WTC11 (cell line): ENCODE measurements at regions not wholly inside any gene's neighbourhood (a gene's known extent, or its start where the extent isn't known, plus 50 kb on each side); places are given as distances from the start of the nearest gene placed in this dataset.

Experiments used
- ATAC-seq: fragments of 200-7000 bp; cut with Tn5 transposase; 2 replicates; pipeline ENCODE4 v1.10.0; 2021; ENCODE audit warnings: mild to moderate bottlenecking, moderate library complexity
- CTCF ChIA-PET: fragments of 300-600 bp; sonication (Branson Sonifier 250); formaldehyde crosslinking; loops from one replicate; lab custom pipeline; 2021; ENCODE audit warnings: antibody characterized with exemption; lab: Charles Lee
- POLR2A ChIA-PET: fragments of 350-600 bp; sonication (Branson Sonifier 250); formaldehyde crosslinking; loops from one replicate; lab custom pipeline; 2021; ENCODE audit warnings: antibody characterized with exemption; lab: Charles Lee
- DNase-seq: peaks from one replicate; pipeline ENCODE4 v3.0.0; 2021; ENCODE audit warnings: low spot score
- H3K27ac Mint-ChIP-seq: 2 replicates; pipeline ENCODE4 v1.8.0; 2021; ENCODE audit warnings: mixed read lengths
- H3K27me3 Mint-ChIP-seq: 2 replicates; pipeline ENCODE4 v1.8.0; 2021; ENCODE audit warnings: low read depth, mild to moderate bottlenecking, moderate library complexity, mixed read lengths
- H3K36me3 Mint-ChIP-seq: 2 replicates; pipeline ENCODE4 v1.8.0; 2021; ENCODE audit warnings: mixed read lengths
- H3K4me1 Mint-ChIP-seq: 2 replicates; pipeline ENCODE4 v1.8.0; 2022; ENCODE audit warnings: mixed read lengths
- H3K4me3 Mint-ChIP-seq: 2 replicates; pipeline ENCODE4 v1.8.0; 2021; ENCODE audit warnings: mild to moderate bottlenecking, moderate library complexity, mixed read lengths
- H3K9me3 Mint-ChIP-seq: 2 replicates; pipeline ENCODE4 v1.8.0; 2021; ENCODE audit warnings: mixed read lengths
- ATF1 ChIP-seq: sonication (generic); formaldehyde crosslinking; IDR thresholded peaks from 2 replicates; pipeline ENCODE4 v1.8.1; 2023; ENCODE audit warnings: mild to moderate bottlenecking, moderate library complexity, missing genetic modification reagents
- ATF3 ChIP-seq: sonication (generic); formaldehyde crosslinking; conservative IDR thresholded peaks from 2 replicates; pipeline ENCODE4 v1.8.1; 2022; ENCODE audit warnings: mild to moderate bottlenecking, missing genetic modification reagents
- ATF6 ChIP-seq: sonication (generic); formaldehyde crosslinking; IDR thresholded peaks from 2 replicates; pipeline ENCODE4 v1.8.1; 2023; ENCODE audit warnings: mild to moderate bottlenecking, missing genetic modification reagents
- CREB1 ChIP-seq: sonication (generic); formaldehyde crosslinking; IDR thresholded peaks from 2 replicates; pipeline ENCODE4 v1.8.0; 2023; ENCODE audit warnings: mild to moderate bottlenecking, missing genetic modification reagents
- CREM ChIP-seq: sonication (generic); formaldehyde crosslinking; IDR thresholded peaks from 2 replicates; pipeline ENCODE4 v1.8.1; 2022; ENCODE audit warnings: mild to moderate bottlenecking, missing genetic modification reagents, moderate library complexity
- ELF4 ChIP-seq: sonication (generic); formaldehyde crosslinking; IDR thresholded peaks from 2 replicates; pipeline ENCODE4 v1.8.1; 2022; ENCODE audit warnings: low read depth, mild to moderate bottlenecking, moderate library complexity, missing genetic modification reagents
- EMX1 ChIP-seq: fragments of 250-450 bp; sonication (Bioruptor Pico); IDR thresholded peaks from 2 replicates; pipeline ENCODE4 v1.8.0; 2021; ENCODE audit warnings: mild to moderate bottlenecking
- ESRRA ChIP-seq: sonication (generic); formaldehyde crosslinking; IDR thresholded peaks from 2 replicates; pipeline ENCODE4 v1.8.1; 2022; ENCODE audit warnings: mild to moderate bottlenecking, missing genetic modification reagents, borderline replicate concordance
- FOXK1 ChIP-seq: sonication (generic); formaldehyde crosslinking; IDR thresholded peaks from 2 replicates; pipeline ENCODE4 v1.8.0; 2022; ENCODE audit warnings: mild to moderate bottlenecking, moderate library complexity, missing genetic modification reagents
- GTF2I ChIP-seq: fragments of 250-450 bp; sonication (Bioruptor Pico); conservative IDR thresholded peaks from 2 replicates; pipeline ENCODE4 v1.4.0; 2021; ENCODE audit warnings: mild to moderate bottlenecking
- IRF1 ChIP-seq: sonication (generic); formaldehyde crosslinking; IDR thresholded peaks from 2 replicates; pipeline ENCODE4 v1.8.0; 2023; ENCODE audit warnings: missing genetic modification reagents
- JAZF1 ChIP-seq: fragments of 250-450 bp; sonication (Bioruptor Pico); IDR thresholded peaks from 2 replicates; pipeline ENCODE4 v1.9.0; 2021; ENCODE audit warnings: moderate library complexity, mild to moderate bottlenecking, inconsistent platforms
- MLX ChIP-seq: sonication (generic); formaldehyde crosslinking; IDR thresholded peaks from 2 replicates; pipeline ENCODE4 v1.8.1; 2023; ENCODE audit warnings: mild to moderate bottlenecking, missing genetic modification reagents, moderate library complexity
- NFATC4 ChIP-seq: fragments of 250-450 bp; sonication (Bioruptor Pico); IDR thresholded peaks from 2 replicates; pipeline ENCODE4 v1.9.0; 2021; ENCODE audit warnings: mild to moderate bottlenecking
- STAT6 ChIP-seq: sonication (generic); formaldehyde crosslinking; conservative IDR thresholded peaks from 2 replicates; pipeline ENCODE4 v1.8.1; 2023; ENCODE audit warnings: mild to moderate bottlenecking, low read depth, missing genetic modification reagents, moderate library complexity
- TCF7 ChIP-seq: sonication (generic); formaldehyde crosslinking; IDR thresholded peaks from 2 replicates; pipeline ENCODE4 v1.8.0; 2022; ENCODE audit warnings: mild to moderate bottlenecking, low read depth, missing genetic modification reagents, moderate library complexity
- USF2 ChIP-seq: sonication (generic); formaldehyde crosslinking; IDR thresholded peaks from 2 replicates; pipeline ENCODE4 v1.8.1; 2023; ENCODE audit warnings: mild to moderate bottlenecking, missing genetic modification reagents, moderate library complexity
- ZBTB43 ChIP-seq: sonication (generic); formaldehyde crosslinking; IDR thresholded peaks from 2 replicates; pipeline ENCODE4 v1.8.1; 2023; ENCODE audit warnings: mild to moderate bottlenecking, missing genetic modification reagents
- ZNF121 ChIP-seq: sonication (generic); formaldehyde crosslinking; IDR thresholded peaks from 2 replicates; pipeline ENCODE4 v1.8.0; 2023; ENCODE audit warnings: missing genetic modification reagents
- ZNF138 ChIP-seq: sonication (generic); formaldehyde crosslinking; conservative IDR thresholded peaks from 2 replicates; pipeline ENCODE4 v1.8.1; 2022; ENCODE audit warnings: mild to moderate bottlenecking, moderate library complexity, missing genetic modification reagents
- ZNF512 ChIP-seq: sonication (generic); formaldehyde crosslinking; IDR thresholded peaks from 2 replicates; pipeline ENCODE4 v1.8.1; 2022; ENCODE audit warnings: missing genetic modification reagents, borderline replicate concordance

- ChIA-PET POLR2A (no interaction called here), CTCF (no interaction called here)
- TF ChIP-seq CREM (CRISPR knock-in tag) (no peak), STAT6 (CRISPR knock-in tag) (no peak), TCF7 (CRISPR knock-in tag) (no peak), ATF3 (CRISPR knock-in tag) (no peak), ZNF512 (no peak), ZBTB43 (CRISPR knock-in tag) (no peak), ATF1 (CRISPR knock-in tag) (no peak)
- DNase-seq (no peak), ATAC-seq (no peak)
- H3K36me3 Mint-ChIP-seq = no peaks in the 10 kb centered on the region
- H3K4me3 Mint-ChIP-seq = no peak overlapping the region
- no peak overlapping the region for H3K27ac Mint-ChIP-seq
- peaks cover 3% of the 10 kb centered on the region for H3K9me3 Mint-ChIP-seq
- H3K27me3 Mint-ChIP-seq = no peaks in the 10 kb centered on the region
- H3K4me1 Mint-ChIP-seq = peaks cover 8% of the 10 kb centered on the region
Measured at GRCh38 chr1:166484471-166484870, 317.7 kb upstream of the FAM78B start.

GRCh38 chr1:166484871-166485270, 318.1 kb upstream of the FAM78B start:
- peaks cover 4% of the 10 kb centered on the region for H3K4me1 Mint-ChIP-seq
- TF ChIP-seq NFATC4 (CRISPR knock-in tag) (no peak), ZNF138 (no peak), FOXK1 (no peak)
- H3K36me3 Mint-ChIP-seq = no peaks in the 10 kb centered on the region
- ChIA-PET CTCF (no interaction called here), POLR2A (no interaction called here)
- H3K4me3 Mint-ChIP-seq = no peak overlapping the region
- DNase-seq (no peak), ATAC-seq (no peak)
- H3K27me3 Mint-ChIP-seq = no peaks in the 10 kb centered on the region
- H3K9me3 Mint-ChIP-seq = peaks cover 3% of the 10 kb centered on the region
- H3K27ac Mint-ChIP-seq = no peak overlapping the region

GRCh38 chr1:166485620-166486019, 318.8 kb upstream of the FAM78B start:
- ChIA-PET CTCF (no interaction called here), POLR2A (no interaction called here)
- Mint-ChIP-seq H3K4me3 (no peak overlapping the region), H3K27ac (no peak overlapping the region), H3K9me3 (peaks cover 3% of the 10 kb centered on the region), H3K4me1 (peaks cover 3% of the 10 kb centered on the region; the same call in 1 of the 2 replicates), H3K36me3 (no peaks in the 10 kb centered on the region), H3K27me3 (no peaks in the 10 kb centered on the region)
- no peak for ATAC-seq
- no peak for DNase-seq
- no peak for TF ChIP-seq MLX (CRISPR knock-in tag)
- TF ChIP-seq ZNF121 (CRISPR knock-in tag) = no peak
- no peak for TF ChIP-seq ELF4
- no peak for TF ChIP-seq ZBTB43 (CRISPR knock-in tag)
- no peak for TF ChIP-seq EMX1 (CRISPR knock-in tag)
- no peak for TF ChIP-seq JAZF1 (CRISPR knock-in tag)
- no peak for TF ChIP-seq ATF3 (CRISPR knock-in tag)
- TF ChIP-seq ATF6 = no peak
- TF ChIP-seq ESRRA (CRISPR knock-in tag) = no peak
- TF ChIP-seq CREM (CRISPR knock-in tag) = no peak
- TF ChIP-seq IRF1 (CRISPR knock-in tag) = no peak
- TF ChIP-seq GTF2I (CRISPR knock-in tag) = no peak
- TF ChIP-seq CREB1 = no peak
- no peak for TF ChIP-seq USF2 (CRISPR knock-in tag)
